ENCODE measurements at regions not wholly inside any gene's neighbourhood (a gene's known extent, or its start where the extent isn't known, plus 50 kb on each side); places are given as distances from the start of the nearest gene placed in this dataset.

GRCh38 chr18:54444319-54444914, 86.7 kb downstream of the C18orf54 start:
- H3K27ac ChIP-seq (replicated peaks in 1 of 4), result no peak overlapping the region
- 15% methylated on average over 7 of the region's 7 CpGs for WGBS
- H3K36me3 ChIP-seq, result no peaks in the 10 kb centered on the region
- intact Hi-C loops (cut with DNase I), result no loop called here
- no peaks in the 10 kb centered on the region for H3K4me1 ChIP-seq
- DNase-seq (ENCODE audit: extremely low spot score), result no peak
- peaks cover 0 to 14% (median 0%) of the 10 kb centered on the region in 4 donors for H3K27me3 ChIP-seq
- TF ChIP-seq POLR2A (IDR thresholded peaks at IDR 0.05; ENCODE audit: low read depth), result no peak
- TF ChIP-seq CTCF (IDR thresholded peaks at IDR 0.05), result peak in 2 of 3 experiments; percentile 15 to 47
- TF ChIP-seq POLR2AphosphoS5 (IDR thresholded peaks at IDR 0.05), result no peak
- no peak overlapping the region for H3K4me3 ChIP-seq
- H3K9me3 ChIP-seq, result no peaks in the 10 kb centered on the region

DNA sequence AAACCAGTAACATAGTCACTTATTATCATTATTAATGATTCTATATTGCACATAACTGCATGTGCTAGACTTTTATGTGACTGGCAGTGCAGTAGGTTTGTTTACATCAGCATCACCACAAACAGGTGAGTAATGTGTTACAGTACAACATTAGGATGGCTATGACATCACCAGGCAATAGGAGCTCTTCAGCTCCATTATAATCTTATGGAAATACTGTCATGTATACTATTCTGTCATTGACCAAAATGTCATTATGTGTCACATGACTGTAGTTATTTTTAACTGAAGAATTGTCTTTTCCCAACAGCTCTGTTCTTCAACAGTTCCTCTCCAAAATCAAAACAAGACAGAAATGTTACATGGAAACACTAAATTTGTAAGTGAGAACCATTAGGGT, 96.3 kb downstream of the C18orf54 start:
- Histone ChIP-seq H3K4me3 (no peak overlapping the region), H3K27ac (replicated peaks in 1 of 4) (no peak overlapping the region), H3K27me3 (no peaks in the 10 kb centered on the region), H3K4me1 (no peaks in the 10 kb centered on the region), H3K36me3 (no peaks in the 10 kb centered on the region), H3K9me3 (no peaks in the 10 kb centered on the region)
- intact Hi-C loops (cut with DNase I), result no loop called here
- DNase-seq (ENCODE audit: extremely low spot score), result no peak
- TF ChIP-seq CTCF (IDR thresholded peaks at IDR 0.05), result no peak
- no peak for TF ChIP-seq EP300 (IDR thresholded peaks at IDR 0.05)

- intact Hi-C loops (cut with DNase I), result no loop called here
- Histone ChIP-seq H3K4me1 (no peaks in the 10 kb centered on the region), H3K36me3 (no peaks in the 10 kb centered on the region), H3K4me3 (no peak overlapping the region), H3K27ac (replicated peaks in 1 of 4) (no peak overlapping the region), H3K9me3 (no peaks in the 10 kb centered on the region), H3K27me3 (no peaks in the 10 kb centered on the region)
- WGBS, result 67% methylated on average over 2 of the region's 2 CpGs
- TF ChIP-seq CTCF (IDR thresholded peaks at IDR 0.05), result no peak
- TF ChIP-seq POLR2A (IDR thresholded peaks at IDR 0.05; ENCODE audit: low read depth), result no peak
- TF ChIP-seq POLR2AphosphoS5 (IDR thresholded peaks at IDR 0.05), result no peak
- TF ChIP-seq EP300 (IDR thresholded peaks at IDR 0.05), result no peak
- DNase-seq (ENCODE audit: extremely low spot score), result no peak
Observed at GRCh38 chr18:54465502-54465901, 107.8 kb downstream of the C18orf54 start.

DNA sequence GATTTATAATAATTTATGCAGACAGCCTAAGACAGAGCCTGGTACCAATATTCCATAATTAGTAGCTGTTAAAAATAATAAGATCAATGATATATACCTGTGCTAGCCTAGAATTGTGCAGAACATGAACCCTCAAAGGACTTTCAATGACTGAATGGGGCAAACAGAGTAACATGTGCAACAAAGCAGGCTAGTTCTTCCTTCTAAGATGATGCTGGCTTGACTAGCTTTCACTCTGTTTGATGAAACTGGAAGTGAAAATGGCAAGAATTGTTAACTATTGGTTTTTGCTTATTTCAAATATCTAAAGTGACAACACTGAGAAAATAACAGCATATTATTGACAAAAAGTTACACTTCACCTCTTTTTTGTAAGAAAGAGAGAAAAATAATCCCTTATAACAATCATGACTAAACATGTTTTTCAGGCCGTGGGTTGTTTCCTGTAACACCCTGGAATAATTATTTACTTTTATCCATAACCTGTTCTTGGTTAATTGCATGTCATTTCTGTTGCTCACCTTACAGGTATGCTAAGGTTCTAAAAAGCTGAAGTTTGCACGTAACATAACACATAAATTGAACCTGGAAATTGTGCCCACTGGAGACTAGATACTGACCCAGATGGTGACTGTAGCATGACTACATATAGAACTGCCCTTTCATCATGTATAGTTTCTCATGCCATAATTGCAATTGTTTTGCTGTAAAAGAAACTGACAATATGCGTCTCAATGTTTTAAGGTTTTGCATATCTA, 108.7 kb downstream of the C18orf54 start:
- DNase-seq (ENCODE audit: extremely low spot score), result no peak
- WGBS, result 86% methylated on average over 3 of the region's 3 CpGs
- Histone ChIP-seq H3K4me1 (no peaks in the 10 kb centered on the region), H3K27me3 (no peaks in the 10 kb centered on the region), H3K9me3 (no peaks in the 10 kb centered on the region), H3K27ac (replicated peaks in 1 of 4) (no peak overlapping the region), H3K4me3 (no peak overlapping the region), H3K36me3 (no peaks in the 10 kb centered on the region)
- no peak for TF ChIP-seq EP300 (IDR thresholded peaks at IDR 0.05)
- TF ChIP-seq POLR2A (IDR thresholded peaks at IDR 0.05; ENCODE audit: low read depth), result no peak
- no peak for TF ChIP-seq CTCF (IDR thresholded peaks at IDR 0.05)
- TF ChIP-seq POLR2AphosphoS5 (IDR thresholded peaks at IDR 0.05), result no peak
- intact Hi-C loops (cut with DNase I), result no loop called here

DNA sequence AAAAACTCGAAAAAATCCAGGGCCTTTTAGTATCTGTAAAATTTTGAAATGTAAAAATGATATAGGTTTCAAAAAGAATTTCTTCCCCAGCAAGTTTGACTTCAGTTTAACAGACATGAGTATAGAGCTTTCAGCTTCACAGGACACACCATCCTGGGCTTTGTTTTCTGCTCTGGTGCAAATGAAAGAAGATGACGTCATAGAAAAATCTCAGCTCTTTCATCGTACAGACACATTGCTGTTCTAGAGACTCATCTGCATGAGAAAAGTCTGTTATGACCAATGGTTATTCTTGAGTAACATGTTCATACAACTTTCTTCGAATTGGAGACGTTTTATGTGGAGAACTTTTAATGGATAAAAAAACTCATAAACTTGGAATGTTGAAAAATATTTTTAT, 111.7 kb upstream of the DYNAP start:
- intact Hi-C loops (cut with DNase I), result no loop called here
- TF ChIP-seq CTCF (IDR thresholded peaks at IDR 0.05), result no peak
- WGBS, result 62% methylated on average over 5 of the region's 5 CpGs
- Histone ChIP-seq H3K4me1 (no peaks in the 10 kb centered on the region), H3K4me3 (no peak overlapping the region), H3K9me3 (no peaks in the 10 kb centered on the region), H3K27me3 (no peaks in the 10 kb centered on the region), H3K36me3 (no peaks in the 10 kb centered on the region), H3K27ac (replicated peaks in 1 of 4) (no peak overlapping the region)
- DNase-seq (ENCODE audit: extremely low spot score), result no peak

Measured in esophagus muscularis mucosa (tissue), 4 donors.